ELF-1 (cell line): ENCODE measurements at regions not wholly inside any gene's neighbourhood (a gene's known extent, or its start where the extent isn't known, plus 50 kb on each side); places are given as distances from the start of the nearest gene placed in this dataset.
"Not testable (repeated sequence)": the region's sequence is repeated elsewhere in the genome, so short reads cannot be mapped to it uniquely, and the experiment has no call there.

ENCODE experiments used
- DNase-seq: peaks from one replicate; pipeline ENCODE4 v3.0.0-alpha.2; 2016; ENCODE audit warnings: low read depth, low spot score

GRCh38 chr7:149606826-149607225 is 109.2 kb upstream of the ZNF746 start:
- no peak for DNase-seq

GRCh38 chr7:149605696-149606095 is 108.1 kb upstream of the ZNF746 start:
- no peak for DNase-seq

- no peak for DNase-seq
These were observed 106.9 kb upstream of the ZNF746 start for GRCh38 chr7:149604521-149604920.

GRCh38 chr7:149600669-149601330 is 103.2 kb upstream of the ZNF746 start:
- not testable (repeated sequence) for DNase-seq

GRCh38 chr7:149599636-149600206 is 102.1 kb upstream of the ZNF746 start:
- DNase-seq, result no peak

- peak; percentile 44 for DNase-seq
These were observed 101.2 kb upstream of the ZNF746 start for GRCh38 chr7:149598721-149599308.

GRCh38 chr7:149597789-149598188 is 100.2 kb upstream of the ZNF746 start:
- not testable (repeated sequence) for DNase-seq

- no peak for DNase-seq
These were observed 97.9 kb upstream of the ZNF746 start for GRCh38 chr7:149595541-149595940.

GRCh38 chr7:149595078-149595477 is 97.5 kb upstream of the ZNF746 start:
- DNase-seq, result no peak

- DNase-seq, result no peak
These were observed 91.3 kb upstream of the ZNF746 start for GRCh38 chr7:149588930-149589329.

- DNase-seq, result no peak
These were observed 89.3 kb upstream of the ZNF746 start for GRCh38 chr7:149586646-149587645.

- DNase-seq, result no peak
These were observed 86.9 kb upstream of the ZNF746 start for GRCh38 chr7:149584530-149584929.

GRCh38 chr7:149584009-149584408 is 86.4 kb upstream of the ZNF746 start:
- no peak for DNase-seq

- DNase-seq, result no peak
These were observed 82.7 kb upstream of the ZNF746 start for GRCh38 chr7:149580328-149580727.

GRCh38 chr7:149579365-149579764 is 81.8 kb upstream of the ZNF746 start:
- DNase-seq, result not testable (repeated sequence)

GRCh38 chr7:149574428-149574827 is 76.8 kb upstream of the ZNF746 start:
- not testable (repeated sequence) for DNase-seq

- DNase-seq, result no peak
These were observed 75.9 kb upstream of the ZNF746 start for GRCh38 chr7:149573519-149573918.

- DNase-seq, result not testable (repeated sequence)
These were observed 75.3 kb upstream of the ZNF746 start for GRCh38 chr7:149572920-149573319.

GRCh38 chr7:149570784-149571183 is 73.2 kb upstream of the ZNF746 start:
- no peak for DNase-seq

GRCh38 chr7:149569726-149570422 is 72.3 kb upstream of the ZNF746 start:
- DNase-seq, result no peak

GRCh38 chr7:149569025-149569725 is 71.6 kb upstream of the ZNF746 start:
- no peak for DNase-seq
